Stimulated activated naive CD8-positive, alpha-beta T cell treated with anti-CD3 and anti-CD28 coated beads, Interleukin-15, Interleukin-2, amounts not matched to agents 100 U/mL and 50 U/mL, for 24 hours (primary cell): ENCODE measurements at regions not wholly inside any gene's neighbourhood (a gene's known extent, or its start where the extent isn't known, plus 50 kb on each side); places are given as distances from the start of the nearest gene placed in this dataset.
"Not testable (repeated sequence)": the region's sequence is repeated elsewhere in the genome, so short reads cannot be mapped to it uniquely, and the experiment has no call there.

Source experiments
- ATAC-seq: fragments of 150-1000 bp; cut with Tn5 transposase; one replicate; pipeline ENCODE4 v1.10.0; 2021
- DNase-seq: peaks from one replicate; pipeline ENCODE4 v3.0.0; 2021

DNA sequence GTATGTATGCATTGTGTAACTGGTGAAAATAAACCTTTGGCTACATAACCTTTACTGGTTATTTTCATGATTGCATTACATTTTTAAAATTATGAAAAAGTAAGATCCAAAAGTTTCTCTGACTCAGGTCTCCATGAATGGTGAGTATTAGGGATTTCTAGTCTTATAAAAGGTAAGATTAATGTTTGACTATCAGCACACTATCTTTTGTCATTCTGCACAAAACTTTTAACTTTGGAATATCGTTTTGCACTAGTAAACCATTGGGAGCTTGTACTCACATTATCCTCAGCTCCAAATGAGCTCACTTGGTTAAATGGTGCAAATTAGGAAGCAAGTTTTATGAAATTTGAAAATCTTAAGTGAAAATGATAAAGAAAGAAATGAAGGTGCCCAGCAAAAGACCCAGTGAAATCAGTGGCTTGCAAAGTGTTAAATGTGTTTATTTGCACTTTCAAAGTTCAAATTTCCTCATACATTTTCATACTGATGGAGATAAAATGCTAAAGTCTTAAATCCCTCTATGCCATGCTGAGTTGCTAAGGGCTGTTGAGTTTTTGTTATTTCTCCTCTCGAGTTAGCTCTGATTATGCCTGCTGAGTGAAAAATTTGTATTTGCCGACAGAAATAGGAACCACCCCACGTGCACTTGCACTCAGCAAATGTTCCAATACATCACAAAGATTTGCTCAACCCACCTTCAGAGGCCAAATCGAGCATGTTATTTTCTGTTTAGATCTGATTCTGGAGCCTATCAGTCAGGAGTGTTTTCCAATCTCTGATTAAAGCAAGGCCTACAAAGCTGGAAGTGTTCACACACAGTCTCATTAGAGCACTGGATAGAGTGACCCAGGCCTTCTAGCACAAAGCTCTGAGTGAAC lies 885.7 kb downstream of the NR2F1-AS1 start:
- ATAC-seq (no peak), DNase-seq (no peak)

DNA sequence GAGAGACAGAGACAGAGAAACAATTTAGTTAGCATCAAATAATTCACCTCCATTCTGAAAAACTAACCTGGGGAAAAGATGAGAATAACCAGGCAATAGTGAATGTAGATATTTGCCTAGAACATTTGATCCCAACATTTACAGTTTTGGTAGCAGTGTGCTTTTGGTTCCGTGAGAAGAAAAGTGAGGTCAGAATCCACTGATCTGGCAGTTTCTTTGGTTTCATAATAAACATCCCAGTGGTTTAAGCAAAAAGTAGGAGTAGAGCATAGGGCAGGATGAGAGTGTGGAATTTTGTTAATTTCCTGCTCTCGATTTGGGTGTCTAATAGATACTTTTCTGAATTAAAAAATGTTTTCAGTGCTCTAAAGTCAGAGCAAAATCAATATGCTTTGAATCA lies 887.0 kb downstream of the NR2F1-AS1 start:
- no peak for ATAC-seq
- no peak for DNase-seq

DNA sequence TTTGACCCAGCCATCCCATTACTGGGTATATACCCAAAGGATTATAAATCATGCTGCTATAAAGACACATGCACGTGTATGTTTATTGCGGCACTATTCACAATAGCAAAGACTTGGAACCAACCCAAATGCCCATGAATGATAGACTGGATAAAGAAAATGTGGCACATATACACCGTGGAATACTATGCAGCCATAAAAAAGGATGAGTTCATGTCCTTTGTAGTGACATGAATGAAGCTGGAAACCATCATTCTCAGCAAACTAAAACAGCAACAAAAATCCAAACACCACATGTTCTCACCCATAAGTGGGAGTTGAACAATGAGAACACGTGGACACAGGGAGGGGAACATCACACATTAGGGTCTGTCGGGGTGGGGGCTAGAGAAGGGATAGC lies 889.1 kb downstream of the NR2F1-AS1 start:
- DNase-seq, ATAC-seq: not testable (repeated sequence)

DNA sequence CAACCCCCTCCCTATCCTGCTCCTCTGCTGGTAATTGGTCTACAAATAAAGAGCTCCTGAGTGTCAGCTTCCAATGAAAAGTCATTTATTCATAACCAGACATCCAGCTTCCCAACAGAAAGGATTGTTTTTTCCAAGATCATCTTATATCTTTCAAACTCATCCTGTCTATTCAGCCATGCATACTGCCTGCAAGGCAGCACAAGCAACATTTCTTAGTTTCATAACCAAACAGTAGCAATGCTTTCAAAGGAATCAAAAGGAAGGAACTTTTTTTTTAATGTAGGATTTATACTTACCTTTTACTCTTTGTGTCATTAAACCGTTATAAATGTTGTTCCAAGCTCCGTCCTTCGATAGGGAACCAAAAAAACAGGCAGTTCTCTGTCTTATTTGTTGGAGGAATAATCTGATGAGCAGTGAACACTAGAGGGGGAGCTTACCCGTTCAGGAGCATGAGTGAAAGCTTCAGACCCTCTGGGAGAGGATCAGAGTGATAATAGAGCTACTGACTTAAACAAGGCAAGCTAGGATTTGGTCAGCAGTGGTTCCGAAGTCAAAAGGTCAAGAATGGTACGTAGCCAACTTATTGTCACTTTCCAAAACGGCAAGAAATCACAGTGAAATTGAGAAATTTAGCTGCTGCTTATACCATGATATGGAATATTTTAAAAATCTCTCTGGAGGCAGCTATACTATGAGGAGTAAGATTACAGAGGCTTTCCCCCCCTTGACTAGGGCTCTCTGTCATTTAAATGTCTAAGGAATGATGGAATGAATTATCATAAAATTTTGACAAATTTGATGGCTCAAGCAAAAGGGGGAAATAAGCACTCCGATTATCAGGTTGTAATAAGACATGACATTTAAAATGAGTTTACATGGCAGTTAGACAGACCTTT lies 892.9 kb downstream of the NR2F1-AS1 start:
- DNase-seq: no peak
- no peak for ATAC-seq

DNA sequence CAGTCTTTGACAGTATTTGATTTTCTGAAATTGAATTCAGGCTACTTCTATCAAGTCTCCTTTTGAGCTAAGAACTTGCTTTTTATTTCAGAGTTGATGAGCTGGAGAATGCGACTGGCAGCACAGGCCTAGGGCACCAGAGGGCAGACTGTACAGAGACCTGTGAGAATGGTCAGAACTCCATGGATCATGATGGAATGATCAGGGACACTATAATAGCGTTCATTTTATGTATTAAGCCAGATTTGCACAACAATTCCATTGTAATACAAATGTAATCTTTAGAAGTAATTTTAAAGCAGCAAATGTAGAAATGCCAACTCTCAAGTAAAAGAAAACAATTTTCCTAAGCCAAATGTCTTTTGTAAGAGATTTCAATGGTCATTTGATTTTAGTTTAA lies 902.4 kb downstream of the NR2F1-AS1 start:
- ATAC-seq: no peak

DNA sequence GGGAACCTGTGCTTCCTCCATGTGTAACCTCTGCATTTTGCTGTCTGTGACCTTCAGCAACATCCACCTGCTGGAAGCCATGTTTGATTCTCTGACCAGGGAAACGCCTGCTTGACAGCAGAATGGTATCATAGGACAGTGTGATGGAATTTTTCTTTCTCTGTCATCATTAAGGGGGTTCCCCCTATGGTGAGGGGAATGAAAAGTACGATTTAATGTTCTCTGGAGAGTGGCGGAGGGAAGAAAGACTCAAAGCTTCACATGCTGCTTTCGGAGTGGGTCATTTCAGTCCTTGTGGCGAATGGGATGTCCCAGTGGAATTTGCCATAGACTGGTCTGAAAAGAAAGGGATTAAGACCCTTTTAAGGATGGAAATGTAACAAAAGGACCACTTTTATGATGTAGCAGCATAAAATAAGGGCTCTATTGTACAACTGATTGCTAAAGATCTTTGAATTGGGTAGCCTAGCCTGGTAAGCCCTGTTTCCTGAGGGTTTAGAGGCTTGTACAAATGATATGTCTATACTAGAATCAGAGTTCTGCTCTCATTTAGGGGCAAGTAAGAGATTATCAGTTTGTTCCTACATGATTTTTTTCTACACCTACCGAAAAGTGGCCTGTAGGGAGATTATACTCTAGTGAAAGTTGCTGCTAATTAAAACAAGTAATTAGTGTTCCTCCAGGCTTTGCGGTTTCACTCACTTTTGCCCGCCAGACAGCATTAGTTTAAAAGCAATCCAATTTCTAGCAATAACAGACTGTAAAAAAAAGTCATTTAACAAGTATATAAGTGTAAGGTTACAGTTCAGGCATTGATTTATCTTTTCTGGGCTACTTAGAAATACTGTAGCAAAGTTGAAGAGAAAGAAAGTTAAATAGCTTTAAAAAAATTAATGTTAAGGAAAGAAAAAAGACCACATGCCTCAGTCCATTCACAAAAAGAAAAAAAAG lies 904.5 kb downstream of the NR2F1-AS1 start:
- no peak for ATAC-seq
- no peak for DNase-seq

More for the DNA sequence above, 902.4 kb downstream of the NR2F1-AS1 start:
- DNase-seq: no peak

DNA sequence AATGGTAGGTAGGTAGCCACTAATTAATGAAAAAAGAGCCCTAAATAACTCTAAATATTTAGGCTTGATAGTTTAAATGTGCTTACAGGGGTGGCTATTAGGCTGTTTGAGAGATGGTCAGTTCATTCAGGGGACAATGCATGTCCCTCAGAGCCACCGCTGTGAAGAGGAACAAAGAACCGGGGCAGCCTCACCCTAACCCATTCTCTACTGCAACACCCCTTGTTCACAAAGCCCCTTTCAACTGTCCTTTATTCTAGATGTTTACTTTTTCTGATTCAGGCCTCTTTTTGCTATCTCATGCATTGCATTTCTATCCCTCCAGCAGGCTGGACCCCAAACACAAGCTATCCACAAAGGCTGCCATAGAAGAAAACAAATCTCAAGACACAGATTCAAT lies 906.7 kb downstream of the NR2F1-AS1 start:
- DNase-seq (no peak), ATAC-seq (no peak)

DNA sequence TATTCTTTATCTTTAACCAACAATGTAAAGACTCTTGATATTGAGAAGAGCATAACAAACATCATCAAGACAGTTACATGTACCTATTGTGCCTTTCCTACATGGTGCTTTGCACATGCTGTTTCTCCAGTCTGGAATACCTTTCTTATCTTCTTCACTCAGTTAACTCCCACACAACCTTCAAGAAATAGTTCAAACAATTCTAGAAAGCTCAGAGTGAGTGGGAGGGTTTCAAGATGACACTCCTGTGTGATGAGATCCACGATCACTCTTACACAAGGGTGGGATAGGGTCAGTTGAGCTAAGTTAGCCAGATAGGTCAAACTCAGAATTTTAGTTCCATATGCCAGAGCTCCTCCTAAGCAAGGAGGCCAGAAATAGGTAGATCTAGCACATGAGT lies 915.5 kb downstream of the NR2F1-AS1 start:
- ATAC-seq (no peak), DNase-seq (no peak)

DNA sequence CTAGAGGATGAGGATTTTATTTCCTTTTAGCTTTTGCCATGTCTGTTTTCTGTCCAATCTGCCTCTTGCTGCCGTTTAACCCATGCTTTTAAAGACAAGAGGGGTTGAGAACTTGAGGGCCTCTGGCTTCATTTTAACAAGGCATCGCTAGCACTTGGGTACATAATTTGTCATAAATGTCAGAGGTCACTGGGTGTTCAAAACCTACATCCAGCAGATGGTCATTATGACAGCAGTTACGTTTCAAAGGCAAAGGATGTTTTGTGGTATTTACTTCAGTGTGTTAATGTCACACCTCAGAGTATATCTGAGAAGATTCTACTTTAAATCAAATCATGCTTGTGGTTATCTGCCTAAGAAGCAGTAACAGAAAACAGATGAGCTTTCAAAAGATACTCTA lies 918.3 kb downstream of the NR2F1-AS1 start:
- no peak for DNase-seq
- no peak for ATAC-seq

DNA sequence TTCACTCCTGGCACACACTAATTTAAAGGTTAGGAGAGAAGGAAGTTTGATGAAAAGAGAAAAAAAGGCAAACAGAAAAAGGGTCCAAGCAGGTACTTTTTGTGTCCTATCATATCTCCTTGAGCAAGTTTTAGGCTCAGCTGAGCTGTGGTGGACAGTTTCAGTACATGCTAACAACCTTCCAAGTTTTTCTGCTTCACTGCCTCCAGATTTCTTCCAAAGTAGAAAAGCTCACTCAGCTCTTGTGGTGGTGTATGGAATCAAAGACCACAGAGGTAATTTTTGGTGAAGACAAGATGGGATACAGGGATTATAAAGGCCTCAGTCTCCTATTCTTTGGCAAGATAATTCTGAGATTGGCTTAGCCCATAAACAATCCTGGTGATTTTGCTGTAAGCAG lies 921.8 kb downstream of the NR2F1-AS1 start:
- no peak for ATAC-seq
- DNase-seq: no peak

DNA sequence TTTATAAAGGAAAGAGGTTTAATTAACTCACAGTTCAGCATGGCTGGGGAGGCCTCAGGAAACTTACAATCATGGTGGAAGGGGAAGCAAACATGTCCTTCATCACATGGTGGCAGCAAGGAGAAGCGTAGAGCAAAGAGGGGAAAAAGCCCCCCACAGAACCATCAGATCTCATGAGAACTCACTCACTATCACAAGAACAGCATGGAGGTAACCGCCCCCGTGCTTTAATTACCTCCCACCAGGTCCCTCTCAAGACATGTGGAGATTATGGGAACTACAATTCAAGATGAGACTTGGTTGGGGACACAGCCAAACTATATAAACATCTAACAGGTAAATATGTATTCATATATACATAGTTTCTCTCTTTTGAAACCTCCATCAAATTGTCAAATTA lies 926.4 kb downstream of the NR2F1-AS1 start:
- not testable (repeated sequence) for DNase-seq, ATAC-seq

DNA sequence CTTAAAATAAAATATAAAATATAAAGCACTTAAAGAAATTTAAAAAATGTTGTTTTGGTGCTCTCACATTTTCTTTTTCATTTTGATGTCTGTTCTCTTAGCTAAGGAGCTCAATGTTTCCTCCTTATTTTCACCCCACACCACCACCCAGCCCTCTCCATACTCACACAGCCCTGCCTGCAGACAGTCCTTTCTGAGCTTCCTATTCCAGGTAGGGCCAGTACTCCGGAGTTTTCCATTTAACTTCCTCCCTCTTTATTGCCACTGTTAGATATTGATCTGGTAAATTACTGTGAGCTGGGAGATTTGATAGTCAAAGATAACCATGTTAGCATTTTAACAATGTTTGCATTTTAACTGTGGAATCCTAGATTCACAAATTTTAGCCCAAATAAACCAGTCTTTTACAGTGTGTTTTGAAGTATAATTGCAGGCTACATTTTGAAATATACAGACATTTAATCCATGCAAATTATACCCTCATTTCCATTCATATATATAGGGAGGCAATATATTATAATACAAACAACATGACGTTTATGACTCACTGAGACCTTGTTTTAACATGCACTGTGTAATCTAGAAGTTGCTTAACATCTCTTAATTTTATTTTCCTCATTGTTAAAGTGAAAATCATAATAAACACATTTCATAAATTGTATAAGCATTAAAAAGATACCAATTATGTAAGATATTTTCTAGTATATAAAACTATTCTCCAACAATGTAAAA lies 927.1 kb downstream of the NR2F1-AS1 start:
- ATAC-seq (no peak), DNase-seq (no peak)

DNA sequence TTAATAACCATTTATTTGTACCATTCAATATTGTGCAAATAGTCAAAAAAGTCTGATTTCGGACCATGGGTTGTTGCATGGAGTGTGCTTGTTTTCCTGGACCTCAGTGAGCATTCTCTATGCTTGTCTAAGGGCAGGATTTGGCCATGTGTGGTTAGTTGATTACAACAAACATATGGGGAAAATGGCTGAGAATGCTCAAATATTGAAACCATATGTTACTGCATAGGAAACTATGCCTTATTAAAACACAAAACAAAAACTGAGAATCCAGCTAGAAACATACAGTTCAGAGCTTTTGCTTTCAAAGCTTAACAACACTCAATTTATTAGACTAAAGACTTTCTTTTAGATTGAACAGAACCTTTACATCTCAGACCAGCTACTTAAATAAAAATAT lies 928.3 kb downstream of the NR2F1-AS1 start:
- DNase-seq (no peak), ATAC-seq (no peak)

DNA sequence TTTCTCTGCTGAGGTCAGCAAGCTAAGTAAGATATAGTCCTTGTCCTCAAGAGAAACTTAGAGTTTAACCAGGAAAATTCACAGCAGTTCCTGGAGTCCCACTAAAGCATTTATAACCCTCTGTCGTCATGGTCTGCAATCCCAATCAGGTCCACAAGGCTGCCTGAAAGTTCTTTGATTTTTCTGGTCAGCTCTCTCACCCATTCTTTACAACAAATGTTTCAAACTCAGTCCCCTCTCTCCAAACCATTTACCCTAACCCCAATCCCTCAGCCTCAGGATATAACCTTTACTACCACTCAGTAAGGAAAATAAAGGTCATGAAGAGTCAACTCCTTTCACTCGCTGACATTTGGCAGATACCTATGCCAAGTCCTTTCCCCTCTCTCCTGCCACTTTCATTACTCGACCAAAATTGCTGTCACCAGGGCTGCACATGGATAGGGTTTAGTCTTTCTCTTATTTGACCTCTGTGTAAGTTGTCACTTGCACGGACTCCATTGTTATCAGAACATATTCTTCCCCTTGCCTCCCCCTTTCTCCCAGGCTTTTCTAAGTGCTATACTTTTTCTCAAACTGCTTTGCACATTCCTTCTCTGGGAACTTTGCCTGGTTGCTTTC lies 936.6 kb downstream of the NR2F1-AS1 start:
- DNase-seq: no peak
- ATAC-seq: no peak

DNA sequence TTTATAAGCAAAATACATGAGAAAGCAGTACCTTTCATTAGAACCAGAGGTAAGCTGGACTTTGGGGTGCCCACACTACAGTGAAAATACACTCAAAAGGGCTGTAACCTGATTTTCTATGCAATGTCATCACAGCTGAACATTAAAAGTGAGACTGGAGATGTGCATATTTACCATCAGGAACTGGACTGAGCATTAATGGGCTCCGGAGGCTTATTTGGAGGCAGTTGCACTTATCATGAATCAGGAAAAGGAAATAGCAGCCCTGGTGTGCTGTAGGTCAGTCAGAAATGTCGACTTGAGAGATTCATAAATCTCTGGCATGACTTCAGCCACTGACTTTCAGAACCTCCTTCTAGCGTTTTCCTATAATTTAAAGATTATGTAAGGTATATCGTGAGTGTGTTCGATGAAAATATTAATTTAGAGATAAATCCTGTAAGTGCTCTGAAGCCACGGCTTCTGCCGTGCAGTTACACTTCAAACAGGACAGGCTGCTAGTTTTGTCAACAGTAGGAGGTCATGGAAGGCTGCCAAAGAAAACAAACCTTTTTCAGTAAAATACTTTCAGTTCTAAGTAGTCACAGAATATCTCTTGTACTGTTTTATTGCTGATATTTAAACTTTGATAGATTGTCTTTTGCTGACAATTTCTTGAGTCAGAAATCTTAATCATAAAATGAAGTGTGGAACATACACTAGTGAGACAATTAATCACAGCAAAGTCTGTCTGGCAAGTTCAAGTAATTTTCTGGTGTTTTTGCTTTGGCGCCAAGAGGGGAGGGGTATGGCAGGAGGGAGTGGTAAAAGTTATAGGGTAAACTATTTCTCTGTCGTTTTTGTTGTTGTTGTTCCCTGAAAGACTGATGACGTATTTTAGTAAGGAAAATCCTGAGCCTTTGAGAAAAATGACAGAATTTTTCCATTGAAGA lies 939.7 kb downstream of the NR2F1-AS1 start:
- ATAC-seq: no peak

DNA sequence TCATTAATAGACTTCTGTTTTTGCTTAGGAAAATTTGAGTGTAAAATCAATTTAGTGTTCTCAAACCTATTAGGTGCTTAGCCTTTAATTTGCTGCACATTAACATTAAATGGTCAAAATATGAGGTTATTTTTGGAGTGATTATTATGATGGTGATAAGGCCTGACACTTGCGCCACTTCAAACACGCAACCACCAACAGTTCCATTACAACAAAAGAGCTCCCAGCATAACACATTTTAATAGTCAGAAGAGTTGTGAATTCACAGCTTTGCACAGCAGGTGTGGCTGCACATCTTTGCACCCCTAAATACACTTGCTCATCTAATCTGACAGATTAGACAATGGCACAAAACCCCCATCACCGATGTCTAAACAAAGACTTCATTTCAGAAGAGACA lies 940.7 kb downstream of the NR2F1-AS1 start:
- DNase-seq (no peak), ATAC-seq (no peak)

More for the DNA sequence above, 939.7 kb downstream of the NR2F1-AS1 start:
- DNase-seq: no peak

DNA sequence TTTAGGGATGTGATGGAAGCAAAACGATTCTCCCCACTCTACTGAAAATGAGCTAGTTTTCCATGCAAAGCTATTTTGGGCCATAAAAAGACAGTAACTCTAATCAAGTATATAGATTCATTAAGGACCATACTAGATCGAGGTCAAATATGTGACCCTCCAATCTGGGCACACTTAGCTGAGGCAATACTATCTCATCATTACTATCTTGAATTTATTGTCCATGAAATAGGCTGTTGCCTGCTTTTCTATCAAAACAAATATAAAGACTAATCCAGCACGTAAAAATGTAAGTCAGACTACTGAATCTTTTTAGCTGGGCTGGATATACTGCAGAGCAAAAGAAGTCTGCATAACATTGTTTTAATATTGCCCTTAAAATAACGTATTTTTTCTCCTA lies 943.1 kb downstream of the NR2F1-AS1 start:
- DNase-seq (no peak), ATAC-seq (no peak)

DNA sequence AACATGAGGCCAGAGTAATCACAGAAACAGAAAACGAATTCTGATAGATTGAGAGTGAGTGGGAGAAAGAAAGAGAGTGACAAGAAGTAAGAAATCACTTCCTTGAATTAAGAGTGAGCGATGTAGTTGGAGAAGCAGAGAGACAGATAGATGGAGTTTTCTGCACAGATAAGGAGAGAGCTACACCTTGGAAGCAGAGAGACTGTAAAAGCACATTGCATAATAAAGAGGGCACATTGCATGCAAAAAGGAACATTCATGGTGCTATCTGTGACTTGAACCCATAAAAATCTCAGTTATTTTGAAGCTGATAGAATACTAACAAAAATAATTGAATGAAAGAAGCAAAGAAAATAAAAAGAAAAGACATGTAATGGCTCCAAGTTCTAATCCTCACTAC lies 943.8 kb downstream of the NR2F1-AS1 start:
- no peak for DNase-seq
- ATAC-seq: no peak

DNA sequence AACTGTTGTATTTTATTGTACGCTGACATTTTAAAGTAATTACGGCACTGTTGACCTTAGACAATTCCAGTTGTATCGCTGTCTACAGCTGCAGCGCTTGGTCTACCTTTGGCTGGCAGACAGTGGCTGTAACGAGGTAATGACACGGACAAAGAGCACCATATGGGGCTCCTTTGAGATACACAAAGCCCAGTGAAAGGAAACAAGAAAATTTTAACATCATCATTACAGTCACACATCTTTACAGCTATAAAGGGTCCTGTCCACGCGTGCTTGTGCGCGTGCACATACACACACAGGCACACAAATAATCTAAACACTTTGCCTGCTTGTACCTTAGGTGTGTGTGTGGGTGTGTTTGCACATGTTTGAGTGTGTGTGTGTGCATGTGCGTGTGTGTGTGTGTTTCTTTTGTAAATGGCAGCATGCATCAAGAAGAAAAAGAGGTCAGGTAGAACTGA lies 946.0 kb downstream of the NR2F1-AS1 start:
- ATAC-seq (no peak), DNase-seq (no peak)
